T47D (cell line): ENCODE measurements at regions not wholly inside any gene's neighbourhood (a gene's known extent, or its start where the extent isn't known, plus 50 kb on each side); places are given as distances from the start of the nearest gene placed in this dataset.

ENCODE experiments used
- DNase-seq, 2 experiments: peaks; one replicate each; pipeline versions ENCODE4 v3.0.0 to v3.0.0-alpha.2; 2011 to 2012; ENCODE audit warnings: low read depth in 1 of 2, low spot score in 1 of 2
- JUND ChIP-seq: IDR thresholded peaks from 2 replicates; pipeline ENCODE4 v1.6.1; 2012; ENCODE audit warnings: low read depth
- in situ Hi-C: cut with HindIII; loops from 2 replicates; pipeline ENCODE4 v1.10.0; 2016; ENCODE audit warnings: low sequenced_read_pairs, low pct_unique_long_range_greater_than_20kb

- no peak for DNase-seq
- in situ Hi-C loops: no loop called here
- TF ChIP-seq JUND: no peak
Observed at GRCh38 chr21:27393726-27394125, 426.8 kb upstream of the ADAMTS5 start.

- no peak for DNase-seq
- in situ Hi-C loops: no loop called here
- no peak for TF ChIP-seq JUND
Observed at GRCh38 chr21:27391990-27392389, 425.1 kb upstream of the ADAMTS5 start.

- TF ChIP-seq JUND: no peak
- in situ Hi-C loops: no loop called here
- DNase-seq: no peak
Observed at GRCh38 chr21:27390384-27390783, 423.5 kb upstream of the ADAMTS5 start.

GRCh38 chr21:27388825-27389224 is 421.9 kb upstream of the ADAMTS5 start:
- TF ChIP-seq JUND: no peak
- in situ Hi-C loops: no loop called here
- DNase-seq: no peak

- in situ Hi-C loops: no loop called here
- no peak for TF ChIP-seq JUND
- DNase-seq: no peak
Observed at GRCh38 chr21:27382404-27382803, 415.5 kb upstream of the ADAMTS5 start.

- in situ Hi-C loops: no loop called here
- no peak for TF ChIP-seq JUND
- DNase-seq: no peak
Observed at GRCh38 chr21:27380303-27380702, 413.4 kb upstream of the ADAMTS5 start.

GRCh38 chr21:27379354-27379753 is 412.5 kb upstream of the ADAMTS5 start:
- in situ Hi-C loops: no loop called here
- no peak for TF ChIP-seq JUND
- DNase-seq: no peak

GRCh38 chr21:27372381-27372780 is 405.5 kb upstream of the ADAMTS5 start:
- in situ Hi-C loops: no loop called here
- no peak for DNase-seq

GRCh38 chr21:27371975-27372331 is 405.1 kb upstream of the ADAMTS5 start:
- no peak for DNase-seq
- in situ Hi-C loops: no loop called here
- TF ChIP-seq JUND: no peak

More at GRCh38 chr21:27372381-27372780, 405.5 kb upstream of the ADAMTS5 start:
- TF ChIP-seq JUND: no peak

GRCh38 chr21:27371115-27371974 is 404.5 kb upstream of the ADAMTS5 start:
- in situ Hi-C loops: no loop called here
- TF ChIP-seq JUND: no peak
- DNase-seq: no peak

GRCh38 chr21:27369978-27370571 is 403.2 kb upstream of the ADAMTS5 start:
- in situ Hi-C loops: no loop called here
- DNase-seq: no peak

GRCh38 chr21:27369234-27369633 is 402.3 kb upstream of the ADAMTS5 start:
- TF ChIP-seq JUND: no peak
- in situ Hi-C loops: no loop called here
- DNase-seq: no peak

More at GRCh38 chr21:27369978-27370571, 403.2 kb upstream of the ADAMTS5 start:
- no peak for TF ChIP-seq JUND

GRCh38 chr21:27366646-27367235 is 399.9 kb upstream of the ADAMTS5 start:
- no peak for DNase-seq
- in situ Hi-C loops: no loop called here
- TF ChIP-seq JUND: no peak
